Hippocampal formation (tissue), 2 donors: ENCODE measurements at regions not wholly inside any gene's neighbourhood (a gene's known extent, or its start where the extent isn't known, plus 50 kb on each side); places are given as distances from the start of the nearest gene placed in this dataset.

Experiments
- DNase-seq, 2 donors: peaks; one replicate each; lab custom pipeline; 2025; lab: John Stamatoyannopoulos, UW

GRCh38 chr9:19597176-19597575 lies 188.4 kb downstream of the ACER2 start:
- no peak for DNase-seq

- DNase-seq, result no peak
These were observed 186.2 kb downstream of the ACER2 start for GRCh38 chr9:19595003-19595402.

GRCh38 chr9:19587678-19588077 lies 178.9 kb downstream of the ACER2 start:
- DNase-seq, result no peak

GRCh38 chr9:19583890-19584289 lies 175.1 kb downstream of the ACER2 start:
- no peak for DNase-seq

GRCh38 chr9:19577411-19577810 lies 168.6 kb downstream of the ACER2 start:
- DNase-seq, result no peak

GRCh38 chr9:19568946-19569345 lies 160.1 kb downstream of the ACER2 start:
- no peak for DNase-seq

GRCh38 chr9:19564396-19565061 lies 155.7 kb downstream of the ACER2 start:
- DNase-seq, result no peak

GRCh38 chr9:19555214-19555613 lies 146.4 kb downstream of the ACER2 start:
- DNase-seq, result no peak

GRCh38 chr9:19554529-19554928 lies 145.7 kb downstream of the ACER2 start:
- DNase-seq, result no peak

- no peak for DNase-seq
These were observed 144.6 kb downstream of the ACER2 start for GRCh38 chr9:19553441-19553840.

GRCh38 chr9:19552282-19553105 lies 143.7 kb downstream of the ACER2 start:
- DNase-seq, result no peak

- no peak for DNase-seq
These were observed 142.5 kb downstream of the ACER2 start for GRCh38 chr9:19551124-19551929.

GRCh38 chr9:19550009-19550408 lies 141.2 kb downstream of the ACER2 start:
- no peak for DNase-seq

- DNase-seq, result no peak
These were observed 124.6 kb downstream of the ACER2 start for GRCh38 chr9:19533373-19533772.

GRCh38 chr9:19527663-19528062 lies 118.9 kb downstream of the ACER2 start:
- DNase-seq, result no peak

GRCh38 chr9:19522558-19522957 lies 113.7 kb downstream of the ACER2 start:
- DNase-seq, result no peak

GRCh38 chr9:19521205-19521604 lies 112.4 kb downstream of the ACER2 start:
- DNase-seq, result no peak

GRCh38 chr9:19517202-19517942 lies 108.6 kb downstream of the ACER2 start:
- no peak for DNase-seq

GRCh38 chr9:19516348-19516747 lies 107.5 kb downstream of the ACER2 start:
- no peak for DNase-seq

GRCh38 chr9:19513671-19514275 lies 105.0 kb downstream of the ACER2 start:
- DNase-seq, result no peak

- DNase-seq, result no peak
These were observed 103.5 kb downstream of the ACER2 start for GRCh38 chr9:19512103-19512832.
